SK-N-SH (cell line): ENCODE measurements at regions not wholly inside any gene's neighbourhood (a gene's known extent, or its start where the extent isn't known, plus 50 kb on each side); places are given as distances from the start of the nearest gene placed in this dataset.

Source experiments
- CTCF ChIA-PET: fragments of 300-600, 350-600 bp; formaldehyde crosslinking; extraction: SDS; loops from one replicate; lab custom pipeline; 2021; lab: Yijun Ruan, JAX
- POLR2A ChIA-PET: fragments of 350-600 bp; sonication (Branson Sonifier 250); formaldehyde crosslinking; extraction: SDS; loops from one replicate; lab custom pipeline; 2020; ENCODE audit warnings: antibody characterized with exemption, inconsistent platforms; lab: Yijun Ruan, JAX
- DNase-seq: peaks from one replicate; pipeline ENCODE4 v3.0.0; 2012
- H2AFZ ChIP-seq: fragments of 200-600 bp; sonication (generic); 2 replicates; pipeline ENCODE4 v1.8.1; 2016; ENCODE audit warnings: antibody characterized with exemption, mild to moderate bottlenecking, low read depth
- H3F3A ChIP-seq: fragments of 200-600 bp; sonication (generic); replicated peaks from 2 replicates; pipeline ENCODE3; 2016; ENCODE audit warnings: antibody characterized with exemption, mild to moderate bottlenecking; ENCODE audit not compliant: insufficient read depth
- H3K27ac ChIP-seq, 2 experiments: fragments of 200-500 bp in 1 of 2; fragments of 200-600 bp in 1 of 2; sonication (Bioruptor generic) in 1 of 2; sonication (generic), shearing (Covaris generic) in 1 of 2; 2 replicates each; pipeline versions ENCODE4 v1.5.1 to v1.6.1; 2014 to 2016; ENCODE audit warnings: low read depth in 2 of 2, inconsistent platforms in 1 of 2, low read length in 1 of 2, mild to moderate bottlenecking in 1 of 2, mixed read lengths in 1 of 2
- H3K27me3 ChIP-seq: fragments of 200-600 bp; sonication (generic), shearing (Covaris generic); 2 replicates; pipeline ENCODE4 v1.6.1; 2016; ENCODE audit warnings: mixed run types; ENCODE audit not compliant: insufficient read depth
- H3K36me3 ChIP-seq, 2 experiments: fragments of 200-500 bp in 1 of 2; fragments of 200-600 bp in 1 of 2; sonication (Bioruptor generic) in 1 of 2; sonication (generic) in 1 of 2; replicated peaks in 1 of 2; 2 replicates each; pipeline versions ENCODE3 to v1.5.1; 2014 to 2016; ENCODE audit warnings: low read length in 1 of 2, mild to moderate bottlenecking in 1 of 2; ENCODE audit not compliant: insufficient read depth in 2 of 2, control insufficient read depth in 1 of 2
- H3K4me1 ChIP-seq, 2 experiments: fragments of 200-500 bp in 1 of 2; fragments of 200-600 bp in 1 of 2; sonication (Bioruptor generic) in 1 of 2; sonication (generic), shearing (Covaris generic) in 1 of 2; 2 replicates each; pipeline versions ENCODE4 v1.5.1 to v1.6.1; 2014 to 2016; ENCODE audit warnings: low read depth in 1 of 2, low read length in 1 of 2, mixed run types in 1 of 2; ENCODE audit not compliant: insufficient read depth in 2 of 2, control insufficient read depth in 1 of 2
- H3K4me2 ChIP-seq: fragments of 200-600 bp; sonication (generic), shearing (Covaris generic); 2 replicates; pipeline ENCODE4 v1.6.1; 2017; ENCODE audit warnings: mixed run types
- H3K4me3 ChIP-seq, 2 experiments: fragments of 200-500 bp in 1 of 2; fragments of 200-600 bp in 1 of 2; sonication (Bioruptor generic) in 1 of 2; sonication (generic), shearing (Covaris generic) in 1 of 2; 2 replicates each; pipeline versions ENCODE4 v1.5.1 to v1.8.1; 2014 to 2016; ENCODE audit warnings: low read depth in 2 of 2, inconsistent platforms in 1 of 2, low read length in 1 of 2, mild to moderate bottlenecking in 1 of 2, mixed read lengths in 1 of 2, moderate library complexity in 1 of 2
- H3K79me2 ChIP-seq: fragments of 200-600 bp; sonication (generic); 2 replicates; pipeline ENCODE4 v1.8.1; 2017; ENCODE audit warnings: mild to moderate bottlenecking; ENCODE audit not compliant: insufficient read depth
- H3K9ac ChIP-seq: fragments of 200-600 bp; sonication (generic); 2 replicates; pipeline ENCODE4 v1.6.1; 2017; ENCODE audit warnings: mixed run types
- H3K9me2 ChIP-seq: fragments of 200-600 bp; sonication (generic); 2 replicates; pipeline ENCODE4 v1.6.1; 2017; ENCODE audit warnings: mixed run types
- H3K9me3 ChIP-seq: fragments of 200-600 bp; sonication (generic); 2 replicates; pipeline ENCODE4 v1.6.1; 2017; ENCODE audit warnings: mixed run types, mild to moderate bottlenecking, moderate library complexity
- H4K20me1 ChIP-seq: fragments of 200-600 bp; sonication (generic); 2 replicates; pipeline ENCODE4 v1.6.1; 2017; ENCODE audit warnings: mild to moderate bottlenecking, mixed run types; ENCODE audit not compliant: insufficient read depth
- CHD2 ChIP-seq: fragments of 150-350 bp; IDR thresholded peaks from 2 replicates; pipeline ENCODE4 v1.6.1; 2018; ENCODE audit warnings: low read length; ENCODE audit not compliant: partially characterized antibody
- EP300 ChIP-seq, 2 experiments: IDR thresholded peaks; 2 replicates each; pipeline versions ENCODE4 v1.4.0 to v1.6.1; 2012; ENCODE audit warnings: borderline replicate concordance in 1 of 2, low read depth in 1 of 2, low read length in 1 of 2
- EZH2phosphoT487 ChIP-seq: fragments of 200-600 bp; sonication (generic); IDR thresholded peaks from 2 replicates; pipeline ENCODE4 v1.6.1; 2017; ENCODE audit warnings: low read depth, mixed run types, mild to moderate bottlenecking, antibody characterized with exemption, moderate library complexity, borderline replicate concordance
- FOSL2 ChIP-seq: IDR thresholded peaks from 2 replicates; pipeline ENCODE4 v1.4.0; 2012; ENCODE audit warnings: low read depth, mild to moderate bottlenecking, moderate library complexity, borderline replicate concordance
- FOXJ3 ChIP-seq: sonication (generic); formaldehyde crosslinking; IDR thresholded peaks from 2 replicates; pipeline ENCODE4 v1.5.1; 2020; ENCODE audit warnings: mild to moderate bottlenecking, missing genetic modification reagents
- FOXM1 ChIP-seq: IDR thresholded peaks from 2 replicates; pipeline ENCODE4 v1.4.0; 2012; ENCODE audit warnings: low read depth, mild to moderate bottlenecking
- IRF3 ChIP-seq: fragments of 150-350 bp; IDR thresholded peaks from 2 replicates; pipeline ENCODE4 v1.6.1; 2016; ENCODE audit warnings: mild to moderate bottlenecking, low read depth, low read length
- RCOR1 ChIP-seq: fragments of 150-350 bp; IDR thresholded peaks from 2 replicates; pipeline ENCODE4 v1.6.1; 2017; ENCODE audit warnings: antibody characterized with exemption, low read length
- REST ChIP-seq: IDR thresholded peaks from 2 replicates; pipeline ENCODE4 v1.6.1; 2012; ENCODE audit warnings: mild to moderate bottlenecking, low read depth, low read length, moderate library complexity
- TCF12 ChIP-seq: IDR thresholded peaks from 2 replicates; pipeline ENCODE4 v1.4.0; 2012
- TEAD4 ChIP-seq: IDR thresholded peaks from 2 replicates; pipeline ENCODE4 v1.4.0; 2012; ENCODE audit warnings: mild to moderate bottlenecking, borderline replicate concordance; ENCODE audit not compliant: insufficient read depth
- WGBS: methylation state at CpG from one replicate; pipeline ENCODE4 v1.1.6; 2017; ENCODE audit warnings: low lambda C conversion rate; 5-methylcytosine and 5-hydroxymethylcytosine counted together
- TF ChIP-seq, protein P1 (sequence below): IDR thresholded peaks from 2 replicates; pipeline ENCODE4; 2012

DNA sequence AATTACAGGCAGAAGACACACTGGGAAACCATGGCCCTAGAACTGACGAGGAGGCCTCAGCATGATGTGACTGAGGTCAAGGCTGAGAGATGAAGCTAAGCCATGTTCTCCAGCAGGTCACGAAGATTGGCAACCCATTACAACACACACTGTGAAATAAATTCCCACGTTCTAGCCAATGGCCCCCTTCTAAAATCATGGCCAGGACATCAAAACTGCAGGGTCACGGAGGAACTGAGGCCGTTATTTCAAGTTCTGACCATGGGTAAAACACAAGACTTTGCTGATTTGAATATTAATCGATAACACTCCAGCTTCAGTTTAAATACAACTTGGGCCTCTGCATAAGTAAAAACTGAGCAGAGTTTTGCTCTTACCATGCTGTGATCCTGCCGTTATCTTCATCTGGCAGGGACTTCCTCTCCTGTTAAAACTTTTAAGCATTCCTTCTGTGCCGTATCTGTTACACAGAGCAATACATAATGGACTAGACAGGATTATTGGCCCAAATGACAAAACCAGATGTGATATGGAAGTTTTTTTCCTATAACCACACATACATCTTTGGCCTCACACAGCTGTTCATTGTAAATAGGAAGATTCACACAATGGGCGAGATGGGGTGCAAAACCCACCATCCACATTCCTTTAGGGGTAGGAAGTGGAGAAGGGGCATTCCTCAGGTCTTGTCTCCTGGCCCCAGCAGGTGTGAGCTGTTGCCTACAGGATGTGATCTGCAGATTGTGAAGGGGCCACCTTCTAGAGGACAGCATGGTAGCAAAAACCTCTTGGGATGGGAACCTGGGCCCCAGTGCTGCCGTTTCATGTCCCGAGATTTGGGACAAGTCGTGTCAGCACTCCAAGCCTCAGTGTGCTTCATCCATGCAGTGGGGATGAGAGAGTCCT, 207.4 kb downstream of the OPA1 start:
- peaks cover 11% of the 10 kb centered on the region; the same call in 1 of the 2 replicates for H3K27me3 ChIP-seq
- no peak for DNase-seq
- H3K9me3 ChIP-seq = no peaks in the 10 kb centered on the region
- H3K4me2 ChIP-seq = no peak overlapping the region
- no peaks in the 10 kb centered on the region for H3K36me3 ChIP-seq
- H3K27ac ChIP-seq = no peak overlapping the region
- no peak overlapping the region for H3K4me3 ChIP-seq
- CTCF ChIA-PET = interaction anchor here (1.1 to 1.5 kb wide), 4 partner anchors 13 to 533 kb away, joined by 3 to 8 read pairs (median 3); no protein-coding TSS in a partner anchor
- H2AFZ ChIP-seq = no peak overlapping the region
- H4K20me1 ChIP-seq = no peaks in the 10 kb centered on the region
- H3K79me2 ChIP-seq = no peaks in the 10 kb centered on the region
- POLR2A ChIA-PET = no interaction called here
- no peak overlapping the region for H3K9ac ChIP-seq
- H3K4me1 ChIP-seq = peaks cover 0 to 1% of the 10 kb centered on the region in 2 experiments; a peak in 1 of 4 replicates
- no peak for TF ChIP-seq RCOR1
- TF ChIP-seq TEAD4 = no peak
- TF ChIP-seq EP300 (IDR thresholded peaks at IDR 0.05; ENCODE audit: borderline replicate concordance in 1 of 2, low read depth in 1 of 2, low read length in 1 of 2) = no peak
- TF ChIP-seq EZH2phosphoT487 = no peak
- no peak for TF ChIP-seq CHD2
- TF ChIP-seq, protein P1, sequence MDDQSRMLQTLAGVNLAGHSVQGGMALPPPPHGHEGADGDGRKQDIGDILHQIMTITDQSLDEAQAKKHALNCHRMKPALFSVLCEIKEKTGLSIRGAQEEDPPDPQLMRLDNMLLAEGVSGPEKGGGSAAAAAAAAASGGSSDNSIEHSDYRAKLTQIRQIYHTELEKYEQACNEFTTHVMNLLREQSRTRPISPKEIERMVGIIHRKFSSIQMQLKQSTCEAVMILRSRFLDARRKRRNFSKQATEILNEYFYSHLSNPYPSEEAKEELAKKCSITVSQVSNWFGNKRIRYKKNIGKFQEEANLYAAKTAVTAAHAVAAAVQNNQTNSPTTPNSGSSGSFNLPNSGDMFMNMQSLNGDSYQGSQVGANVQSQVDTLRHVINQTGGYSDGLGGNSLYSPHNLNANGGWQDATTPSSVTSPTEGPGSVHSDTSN = no peak
- TF ChIP-seq FOXJ3 = no peak
- no peak for TF ChIP-seq TCF12
- no peak for TF ChIP-seq IRF3
- no peak for TF ChIP-seq REST
- TF ChIP-seq FOXM1 = no peak
- no peak for TF ChIP-seq FOSL2
- H3K9me2 ChIP-seq = no peaks in the 10 kb centered on the region
- 84% methylated on average over 12 of the region's 12 CpGs for WGBS
- no peaks in the 10 kb centered on the region for H3F3A ChIP-seq
